GM12892 (cell line): ENCODE measurements at regions not wholly inside any gene's neighbourhood (a gene's known extent, or its start where the extent isn't known, plus 50 kb on each side); places are given as distances from the start of the nearest gene placed in this dataset.

ENCODE experiments used
- DNase-seq: peaks from one replicate; pipeline ENCODE4 v3.0.0; 2011; ENCODE audit not compliant: insufficient read length
- FAIRE-seq: peaks from 2 replicates; lab custom pipeline; 2011; peaks lifted over from hg19 to GRCh38; lab: Jason Lieb, UNC
- POLR2A ChIP-seq: IDR thresholded peaks from 2 replicates; pipeline ENCODE4 v1.6.1; 2011; ENCODE audit warnings: low read depth, low read length, control low read depth
- POLR2AphosphoS5 ChIP-seq: IDR thresholded peaks from 2 replicates; pipeline ENCODE4 v1.6.1; 2011; ENCODE audit warnings: low read depth, low read length, control low read depth
- TAF1 ChIP-seq: IDR thresholded peaks from 2 replicates; pipeline ENCODE4 v1.6.1; 2011; ENCODE audit warnings: low read depth, mild to moderate bottlenecking, control low read depth, low read length, borderline replicate concordance

DNA sequence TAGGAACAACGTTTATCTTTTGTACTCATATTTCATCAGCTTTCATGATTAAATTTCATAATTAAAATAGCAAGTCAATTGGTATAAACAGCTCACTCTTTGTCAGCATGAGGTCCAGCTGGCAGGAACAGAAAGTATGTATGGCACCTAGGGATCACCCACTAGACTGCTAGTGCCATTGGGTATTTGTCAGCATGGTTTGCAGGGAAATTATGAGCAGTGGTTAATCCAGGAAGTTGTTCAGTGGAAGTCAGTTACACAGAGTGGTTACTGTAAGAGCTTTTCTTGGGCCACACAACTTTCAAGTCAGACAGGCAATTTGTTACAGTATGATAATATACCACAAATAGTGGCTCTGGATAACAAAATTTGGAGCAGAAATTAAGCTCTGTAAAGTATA, 340.3 kb upstream of the RGS6 start:
- TF ChIP-seq POLR2AphosphoS5: no peak
- peak; percentile 62 for FAIRE-seq
- DNase-seq: no peak

DNA sequence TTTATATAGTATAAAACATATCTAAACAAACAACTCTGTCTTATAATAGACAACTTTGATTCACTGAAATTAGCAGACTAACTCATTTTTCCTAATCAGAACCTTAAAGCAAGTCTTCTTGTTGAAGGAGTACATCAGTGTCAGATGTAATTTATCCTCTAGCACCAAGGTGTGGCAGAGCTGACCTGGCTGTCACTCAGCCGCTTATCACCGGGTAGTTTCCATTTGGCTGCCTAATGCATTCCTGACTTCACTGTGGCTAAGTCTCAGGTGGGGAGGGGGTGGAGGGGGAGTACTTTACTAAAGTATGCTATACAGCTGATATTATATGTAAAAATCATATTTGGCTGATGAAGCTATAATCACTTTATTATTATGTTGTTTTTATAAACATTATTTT, 339.9 kb upstream of the RGS6 start:
- DNase-seq (no peak), FAIRE-seq (no peak)
- TF ChIP-seq POLR2A (no peak), POLR2AphosphoS5 (no peak), TAF1 (no peak)

DNA sequence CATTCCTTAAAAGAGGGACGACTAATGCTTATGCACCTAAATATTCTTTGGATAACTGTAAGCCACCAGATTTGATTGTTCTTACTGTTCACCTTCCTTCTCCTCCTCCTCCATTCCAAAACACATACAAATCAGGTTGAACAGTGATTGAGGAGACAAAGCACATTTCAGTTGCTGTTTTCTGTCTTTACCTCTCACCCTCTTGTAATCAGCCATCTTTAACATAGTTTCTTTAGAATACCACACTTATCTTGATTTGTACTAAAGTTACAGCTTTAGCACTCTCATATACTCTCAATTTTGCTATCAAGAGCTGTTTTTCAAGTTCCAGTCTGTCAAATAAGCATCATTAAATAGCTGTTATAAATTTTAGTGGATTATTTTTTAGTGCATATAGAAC, 338.3 kb upstream of the RGS6 start:
- TF ChIP-seq TAF1 (no peak), POLR2A (no peak), POLR2AphosphoS5 (no peak)
- no peak for DNase-seq
- FAIRE-seq: no peak

DNA sequence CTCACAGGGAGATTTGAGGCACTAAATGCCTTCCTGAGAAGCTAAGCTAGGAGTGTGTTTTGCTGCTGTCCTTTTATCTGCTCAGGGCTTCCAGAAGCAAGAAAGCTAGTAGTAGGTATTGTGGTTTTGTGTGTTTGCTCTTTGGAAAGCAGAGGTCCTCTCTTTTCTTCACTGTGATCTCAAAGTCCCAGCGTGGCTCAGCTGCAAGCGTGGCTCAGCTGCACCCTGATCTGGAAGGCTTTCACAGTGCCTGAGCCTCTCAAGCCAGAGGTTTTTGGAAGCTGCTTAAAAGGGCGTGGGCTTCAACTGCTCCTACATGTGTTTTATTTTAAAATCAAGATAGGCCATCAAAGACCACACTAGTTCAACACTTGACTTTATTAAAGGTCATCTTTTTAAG, 337.4 kb upstream of the RGS6 start:
- no peak for FAIRE-seq
- no peak for TF ChIP-seq POLR2AphosphoS5
- TF ChIP-seq POLR2A: no peak
- TF ChIP-seq TAF1: no peak
- no peak for DNase-seq

DNA sequence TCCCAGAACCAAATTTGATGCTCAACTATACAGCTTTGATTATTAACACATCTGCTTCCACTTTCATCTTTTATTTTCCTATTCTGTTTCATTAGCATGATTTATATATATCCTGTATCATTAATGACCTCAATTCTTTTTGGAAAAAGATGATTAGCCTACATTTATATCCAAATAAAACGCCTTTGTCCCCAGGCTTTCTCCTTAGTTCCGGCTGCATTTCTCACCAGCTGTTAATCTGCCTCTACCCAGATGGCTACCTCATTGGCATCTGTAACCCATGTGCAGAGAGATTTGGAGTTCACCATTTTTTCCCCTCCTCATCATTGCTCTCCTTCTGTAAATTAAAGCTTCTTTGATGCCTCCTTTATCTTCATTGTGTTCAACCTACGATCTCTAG, 336.8 kb upstream of the RGS6 start:
- TF ChIP-seq POLR2AphosphoS5: no peak
- DNase-seq (no peak), FAIRE-seq (no peak)

DNA sequence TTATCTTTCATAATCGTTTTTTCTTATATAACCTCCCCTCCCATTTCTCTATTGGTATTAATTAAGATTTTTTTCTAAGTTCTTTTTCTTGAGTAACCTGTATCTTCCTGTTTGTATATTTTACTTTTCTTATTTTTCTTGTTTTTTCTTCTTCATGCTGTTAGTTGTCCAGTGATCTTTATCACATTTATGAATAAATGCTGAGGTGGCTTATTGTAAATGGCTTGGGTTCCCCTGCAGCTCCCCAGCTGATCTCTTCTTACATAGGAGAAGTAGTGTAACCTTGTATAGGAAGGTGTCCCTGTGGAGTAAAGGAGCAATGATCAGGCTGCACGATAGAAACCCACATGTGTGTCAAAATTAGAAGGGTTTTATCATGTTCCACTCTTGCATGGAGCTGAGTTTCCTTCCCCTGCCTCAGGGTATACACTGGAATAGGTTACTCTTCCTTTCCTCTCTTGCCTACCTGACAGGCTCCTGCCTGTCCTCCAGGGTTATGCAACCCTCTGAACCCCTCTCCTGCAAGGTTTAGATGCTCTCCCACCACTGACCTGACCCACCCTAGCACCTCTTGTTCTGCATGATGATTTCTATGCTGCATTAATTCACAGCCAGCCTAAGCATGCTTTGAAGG, 334.8 kb upstream of the RGS6 start:
- TF ChIP-seq POLR2AphosphoS5: no peak
- no peak for TF ChIP-seq POLR2A
- no peak for TF ChIP-seq TAF1
- FAIRE-seq (no peak), DNase-seq (no peak)

DNA sequence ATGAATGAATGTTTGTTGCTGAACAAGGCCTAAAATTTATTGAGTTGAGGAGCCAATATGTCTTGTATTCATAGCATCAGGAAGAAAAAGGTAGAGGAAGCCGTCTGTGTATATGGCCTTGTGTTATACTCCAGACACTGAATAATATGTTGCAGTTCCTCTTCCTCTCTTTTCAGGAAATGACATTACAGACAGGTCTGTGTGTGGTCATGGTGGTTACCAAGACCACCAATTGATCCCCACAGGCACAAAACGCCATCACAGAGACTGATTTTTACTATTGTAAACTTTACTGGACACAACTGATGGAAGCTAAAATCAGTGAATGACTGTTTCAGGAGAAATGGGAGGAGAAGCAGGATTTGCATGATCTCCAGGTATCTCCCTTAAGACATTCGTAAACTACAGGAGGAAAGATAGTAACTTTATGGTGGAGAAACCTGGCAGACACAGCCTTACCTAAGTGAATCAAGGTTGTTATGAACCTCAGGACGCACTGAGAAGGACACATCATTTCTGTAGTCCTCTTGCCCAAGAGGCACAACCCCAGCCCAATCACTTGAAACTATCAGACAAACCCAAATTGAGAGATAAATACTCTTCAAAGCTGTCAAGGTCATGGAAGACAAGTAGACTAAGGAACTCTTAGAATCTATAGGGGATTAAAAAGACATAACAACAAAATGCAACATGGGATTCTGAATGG, 334.1 kb upstream of the RGS6 start:
- peak; percentile 86 for FAIRE-seq
- TF ChIP-seq POLR2A (0 out of 2 replicates have a peak, but pooled peaks have one; percentile 30), POLR2AphosphoS5 (no peak), TAF1 (no peak)
- DNase-seq: no peak

DNA sequence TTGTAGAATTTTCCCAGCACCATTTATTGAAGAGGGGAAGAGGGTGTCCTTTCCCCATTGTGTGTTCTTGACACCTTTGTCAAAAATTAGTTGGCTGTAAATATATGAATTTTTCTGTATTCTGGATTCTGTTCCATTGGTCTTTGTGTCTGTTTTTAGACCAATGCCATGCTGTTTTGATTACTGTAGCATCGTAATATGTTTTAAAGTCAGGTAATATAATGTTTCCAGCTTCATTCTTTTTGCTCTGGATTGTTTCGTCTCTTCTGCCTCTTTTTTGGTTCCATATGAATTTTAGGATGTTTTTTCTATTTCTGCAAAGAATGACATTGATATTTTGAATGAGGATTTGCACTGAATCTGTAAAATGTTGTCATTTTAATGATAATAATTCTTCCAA, 331.9 kb upstream of the RGS6 start:
- DNase-seq (no peak), FAIRE-seq (no peak)
- TF ChIP-seq POLR2A (no peak), TAF1 (no peak), POLR2AphosphoS5 (no peak)

DNA sequence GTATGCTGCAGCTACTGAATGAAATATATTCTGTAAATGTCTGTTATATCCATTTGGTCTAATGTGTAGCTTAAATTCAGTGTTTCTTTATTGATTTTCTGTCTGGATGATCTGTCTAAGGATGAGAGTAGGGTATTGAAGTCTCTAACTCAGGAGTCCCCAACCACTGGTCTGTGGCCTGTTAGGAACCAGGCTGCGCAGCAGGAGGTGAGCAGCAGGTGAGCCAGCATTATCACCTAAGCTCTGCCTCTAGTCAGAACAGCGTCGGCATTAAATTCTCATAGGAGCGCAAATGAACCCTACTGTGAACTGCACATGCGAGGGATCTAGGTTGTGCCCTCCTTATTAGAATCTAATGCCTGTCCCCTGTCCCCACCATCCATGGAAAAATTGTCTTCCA, 329.7 kb upstream of the RGS6 start:
- TF ChIP-seq POLR2AphosphoS5 (no peak), TAF1 (no peak), POLR2A (no peak)
- FAIRE-seq (no peak), DNase-seq (no peak)

DNA sequence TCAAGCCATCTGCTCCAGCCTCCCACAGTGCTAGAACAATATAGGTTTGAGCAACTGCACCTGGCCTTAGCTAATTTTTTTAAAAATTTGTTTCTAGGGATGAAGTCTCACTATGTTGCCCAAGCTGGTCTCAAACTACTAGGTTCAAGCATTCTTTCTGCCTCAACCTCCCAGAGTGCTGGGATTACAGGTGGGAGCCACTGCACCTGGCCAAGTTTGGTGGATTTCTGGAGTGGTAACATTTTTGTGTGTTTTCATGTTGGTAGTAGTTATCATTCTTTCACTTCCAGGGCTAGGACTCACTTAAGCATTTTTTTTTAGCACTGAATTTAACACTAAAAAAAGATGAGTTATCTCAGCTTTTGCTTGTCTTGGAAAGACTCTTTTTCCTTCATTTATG, 328.0 kb upstream of the RGS6 start:
- no peak for DNase-seq
- TF ChIP-seq TAF1 (no peak), POLR2A (no peak), POLR2AphosphoS5 (no peak)
- FAIRE-seq: no peak

DNA sequence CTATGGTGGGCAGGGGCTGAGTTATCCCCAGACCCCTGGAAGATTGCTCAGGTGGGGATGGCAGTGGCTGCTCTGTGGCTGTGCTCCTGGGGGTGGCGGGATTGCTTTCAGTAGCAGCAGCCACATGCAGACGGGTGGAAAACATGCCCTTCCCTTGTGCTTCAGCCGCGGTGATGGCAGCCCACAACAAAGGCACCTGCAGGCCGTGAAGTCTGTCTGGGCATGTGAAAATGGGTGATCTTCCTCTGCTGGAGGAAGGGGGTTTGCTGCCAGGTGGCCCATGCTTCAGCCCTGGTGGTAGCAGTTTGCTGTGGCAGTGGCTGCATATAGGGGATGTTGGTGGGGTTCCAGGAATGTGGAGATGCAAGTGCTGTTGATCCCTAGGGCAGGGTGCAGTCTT, 326.2 kb upstream of the RGS6 start:
- no peak for DNase-seq
- no peak for FAIRE-seq
- TF ChIP-seq POLR2AphosphoS5 (no peak), TAF1 (no peak), POLR2A (no peak)

DNA sequence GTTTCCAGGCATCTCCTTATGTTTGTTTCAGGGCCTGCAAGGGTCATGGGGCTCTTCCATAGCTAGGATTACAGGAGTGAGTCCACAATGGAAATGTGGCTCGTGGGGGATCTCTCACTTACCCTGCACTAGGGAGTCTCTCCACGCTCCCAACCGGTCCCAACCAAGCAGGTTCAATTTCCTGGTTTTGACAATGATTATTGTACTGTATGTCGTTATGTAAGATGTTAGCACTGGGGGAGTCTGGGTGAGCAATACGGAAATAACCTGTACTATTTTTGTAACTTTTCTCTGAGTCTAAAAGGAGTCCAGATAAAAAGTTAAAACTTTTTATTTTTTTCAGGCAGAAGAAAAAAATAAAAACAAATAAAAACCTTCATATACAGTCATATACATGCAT, 325.7 kb upstream of the RGS6 start:
- FAIRE-seq (peak; percentile 75), DNase-seq (no peak)
- TF ChIP-seq POLR2AphosphoS5 (no peak), POLR2A (no peak), TAF1 (no peak)

DNA sequence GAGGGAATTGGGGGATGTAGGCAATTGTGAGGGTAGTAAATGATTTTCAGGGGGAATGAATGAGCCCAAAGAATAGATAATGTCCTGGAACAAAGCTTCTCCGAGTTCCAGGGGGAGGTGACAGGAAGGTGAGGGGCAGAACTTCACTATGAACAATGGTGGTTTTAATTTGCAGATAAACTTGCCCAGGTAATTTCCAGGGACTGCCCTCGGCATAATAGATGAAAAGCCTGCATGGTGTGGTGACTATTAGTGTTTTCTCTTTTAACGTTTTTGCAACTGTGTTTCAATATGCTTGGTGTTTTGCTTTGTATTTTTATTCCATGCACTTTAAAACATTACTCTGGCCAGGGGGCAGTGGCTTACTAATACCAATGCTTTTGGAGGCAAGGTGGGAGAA, 325.2 kb upstream of the RGS6 start:
- FAIRE-seq: peak; percentile 76
- DNase-seq: no peak
- TF ChIP-seq TAF1: no peak
- TF ChIP-seq POLR2AphosphoS5: no peak
- TF ChIP-seq POLR2A: no peak
